ENCODE measurements at regions not wholly inside any gene's neighbourhood (a gene's known extent, or its start where the extent isn't known, plus 50 kb on each side); places are given as distances from the start of the nearest gene placed in this dataset.

- H3K4me1 ChIP-seq = no peaks in the 10 kb centered on the region
- H3K27ac ChIP-seq = no peak overlapping the region
- WGBS, 3 donors = 63 to 91% (median 81%) methylated on average over 2 of the region's 2 CpGs
- ATAC-seq (no peak), DNase-seq (no peak)
- H3K9me3 ChIP-seq = no peaks in the 10 kb centered on the region
- H3K27me3 ChIP-seq (ENCODE audit: insufficient read depth in 3 of 3, low read length in 2 of 3) = no peaks in the 10 kb centered on the region
- H3K4me3 ChIP-seq = no peak overlapping the region
- H3K36me3 ChIP-seq (ENCODE audit: insufficient read depth in 1 of 2, low read depth in 1 of 2) = no peaks in the 10 kb centered on the region
- intact Hi-C loops (cut with DNase I) = no loop called here
- TF ChIP-seq CTCF (IDR thresholded peaks at IDR 0.05) = no peak
Measured at GRCh38 chr1:60681095-60681860, 401.1 kb upstream of the NFIA start.

DNA sequence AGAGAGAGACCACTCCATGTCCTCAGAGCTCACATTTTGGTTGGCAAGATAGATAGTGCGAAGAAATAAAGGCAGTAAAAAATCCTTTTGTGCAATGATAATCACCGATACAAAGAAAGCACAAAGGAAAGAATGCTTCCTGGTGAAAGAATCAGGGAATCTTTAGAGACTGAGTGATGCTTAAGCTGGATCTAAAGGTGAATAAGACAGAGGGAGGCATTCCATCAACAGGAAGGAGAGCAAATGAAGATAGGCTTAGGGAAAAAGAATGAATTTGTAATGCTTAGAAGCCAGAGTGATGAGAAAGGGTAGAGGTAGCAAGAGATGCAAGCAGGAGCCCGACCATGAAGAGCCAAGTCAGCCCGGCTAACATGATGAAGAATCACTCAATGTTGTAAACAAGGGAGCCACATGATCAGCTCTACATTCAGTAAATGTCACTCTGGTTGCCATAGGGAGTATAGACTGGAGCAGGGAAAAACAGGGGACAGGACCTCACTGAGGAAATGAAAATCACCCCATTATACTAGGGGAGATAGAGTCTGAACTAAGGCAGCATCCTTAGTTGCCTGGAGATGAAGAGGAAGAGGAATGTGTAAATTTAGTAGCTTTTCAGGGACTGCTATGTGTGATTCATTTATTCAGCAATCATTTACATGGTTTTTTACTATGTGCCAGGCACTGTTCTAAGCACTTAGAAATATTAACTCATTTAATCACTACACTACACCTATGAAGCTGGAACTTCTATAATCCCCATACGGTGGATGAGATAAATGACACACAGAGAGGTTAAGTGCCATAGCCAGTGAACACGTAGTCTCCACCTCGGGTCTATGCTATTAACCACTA lies 402.6 kb upstream of the NFIA start:
- Histone ChIP-seq H3K9me3 (no peaks in the 10 kb centered on the region), H3K4me1 (no peaks in the 10 kb centered on the region), H3K4me3 (no peak overlapping the region), H3K27ac (no peak overlapping the region), H3K36me3 (ENCODE audit: insufficient read depth in 1 of 2, low read depth in 1 of 2) (no peaks in the 10 kb centered on the region), H3K27me3 (ENCODE audit: insufficient read depth in 3 of 3, low read length in 2 of 3) (no peaks in the 10 kb centered on the region)
- TF ChIP-seq CTCF (IDR thresholded peaks at IDR 0.05) = no peak
- 79 to 86% (median 80%) methylated on average over 7 of the region's 7 CpGs for WGBS, 3 donors
- intact Hi-C loops (cut with DNase I) = no loop called here
- ATAC-seq (no peak), DNase-seq (no peak)

GRCh38 chr1:60678802-60679201 lies 403.6 kb upstream of the NFIA start:
- Histone ChIP-seq H3K27ac (no peak overlapping the region), H3K36me3 (ENCODE audit: insufficient read depth in 1 of 2, low read depth in 1 of 2) (no peaks in the 10 kb centered on the region), H3K27me3 (ENCODE audit: insufficient read depth in 3 of 3, low read length in 2 of 3) (no peaks in the 10 kb centered on the region), H3K4me1 (no peaks in the 10 kb centered on the region), H3K4me3 (no peak overlapping the region), H3K9me3 (no peaks in the 10 kb centered on the region)
- intact Hi-C loops (cut with DNase I) = no loop called here
- DNase-seq = no peak
- 62 to 72% (median 68%) methylated on average over 2 of the region's 2 CpGs for WGBS, 3 donors
- TF ChIP-seq CTCF (IDR thresholded peaks at IDR 0.05) = no peak
- no peak for ATAC-seq

DNA sequence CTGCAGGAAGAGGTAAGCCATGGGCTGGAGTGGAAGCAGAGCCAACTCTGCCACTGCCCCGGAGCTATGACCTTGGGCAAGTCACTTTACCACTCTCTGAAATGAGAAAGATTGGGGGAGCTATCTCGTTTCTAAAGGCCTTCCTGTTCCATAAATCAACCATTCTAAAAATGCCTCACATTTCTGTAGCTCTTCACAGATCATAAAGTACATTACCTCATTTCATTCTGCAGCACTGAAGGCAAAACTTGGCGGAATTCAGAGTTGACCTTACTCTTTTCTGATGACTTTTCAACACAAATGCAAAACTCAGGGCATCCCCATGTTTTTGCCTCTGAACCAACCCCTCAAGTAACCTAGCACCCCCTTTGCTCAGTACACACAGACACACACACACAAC lies 404.0 kb upstream of the NFIA start:
- no peak for TF ChIP-seq CTCF (IDR thresholded peaks at IDR 0.05)
- 71 to 79% (median 79%) methylated on average over 3 of the region's 3 CpGs for WGBS, 3 donors
- Histone ChIP-seq H3K9me3 (no peaks in the 10 kb centered on the region), H3K27ac (no peak overlapping the region), H3K4me3 (no peak overlapping the region), H3K36me3 (ENCODE audit: insufficient read depth in 1 of 2, low read depth in 1 of 2) (no peaks in the 10 kb centered on the region), H3K4me1 (no peaks in the 10 kb centered on the region), H3K27me3 (ENCODE audit: insufficient read depth in 3 of 3, low read length in 2 of 3) (no peaks in the 10 kb centered on the region)
- intact Hi-C loops (cut with DNase I) = no loop called here
- no peak for ATAC-seq
- DNase-seq = no peak

Measured in psoas muscle (tissue), 7 donors.